SU-DHL-6 (cell line): ENCODE measurements at regions not wholly inside any gene's neighbourhood (a gene's known extent, or its start where the extent isn't known, plus 50 kb on each side); places are given as distances from the start of the nearest gene placed in this dataset.

ENCODE experiments used
- H2AFZ ChIP-seq: fragments of 200-600 bp; sonication (generic); 2 replicates; pipeline ENCODE4 v1.6.1; 2014; ENCODE audit warnings: low read depth, mild to moderate bottlenecking, moderate library complexity, mixed read lengths, antibody characterized with exemption, low read length; ENCODE audit not compliant: severe bottlenecking
- H3F3A ChIP-seq: fragments of 200-600 bp; shearing (Covaris generic); 2 replicates; pipeline ENCODE4 v1.6.0; 2016; ENCODE audit warnings: antibody characterized with exemption, mild to moderate bottlenecking; ENCODE audit not compliant: insufficient read depth
- H3K27ac ChIP-seq: fragments of 200-600 bp; sonication (generic); 2 replicates; pipeline ENCODE4 v1.5.1; 2016; ENCODE audit warnings: low read depth, mild to moderate bottlenecking, low read length, moderate library complexity, mixed read lengths
- H3K27me3 ChIP-seq: fragments of 200-600 bp; sonication (generic), shearing (Covaris generic); 2 replicates; pipeline ENCODE4 v1.6.0; 2014; ENCODE audit warnings: mild to moderate bottlenecking, low read length
- H3K36me3 ChIP-seq: fragments of 200-600 bp; sonication (generic); 2 replicates; pipeline ENCODE4 v1.6.1; 2014; ENCODE audit warnings: mild to moderate bottlenecking, low read length, mixed read lengths
- H3K4me2 ChIP-seq: fragments of 300-600, 200-600 bp; shearing (Covaris generic), sonication (generic); 2 replicates; pipeline ENCODE4 v1.6.0; 2014; ENCODE audit warnings: low read length, low read depth, mild to moderate bottlenecking; ENCODE audit not compliant: poor library complexity, severe bottlenecking
- H3K4me3 ChIP-seq: fragments of 200-600 bp; sonication (generic); 2 replicates; pipeline ENCODE4 v1.5.1; 2014; ENCODE audit warnings: antibody characterized with exemption, low read length, mild to moderate bottlenecking, mixed read lengths; ENCODE audit not compliant: insufficient read depth, poor library complexity, severe bottlenecking
- H3K79me2 ChIP-seq: fragments of 200-600 bp; sonication (generic); 2 replicates; pipeline ENCODE4 v1.6.1; 2014; ENCODE audit warnings: mild to moderate bottlenecking, low read length, moderate library complexity; ENCODE audit not compliant: insufficient read depth
- H3K9ac ChIP-seq: fragments of 200-600 bp; sonication (generic); 2 replicates; pipeline ENCODE4 v1.7.0; 2014; ENCODE audit warnings: mild to moderate bottlenecking, low read length
- H3K9me2 ChIP-seq: fragments of 200-600 bp; sonication (generic); replicated peaks from 2 replicates; pipeline ENCODE4 v1.6.1; 2014; ENCODE audit warnings: low read length; ENCODE audit not compliant: insufficient read depth
- H3K9me3 ChIP-seq: fragments of 200-600 bp; sonication (generic); 2 replicates; pipeline ENCODE4 v1.6.1; 2014; ENCODE audit warnings: low read length, mixed read lengths; ENCODE audit not compliant: insufficient read depth
- H4K20me1 ChIP-seq: fragments of 200-600 bp; sonication (generic); 2 replicates; pipeline ENCODE4 v1.6.1; 2014; ENCODE audit warnings: low read depth, mild to moderate bottlenecking, antibody characterized with exemption, low read length, moderate library complexity, mixed read lengths
- EZH2phosphoT487 ChIP-seq: fragments of 200-600 bp; sonication (generic), shearing (Covaris generic); conservative IDR thresholded peaks from 2 replicates; pipeline ENCODE4 v1.6.1; 2018; ENCODE audit warnings: mild to moderate bottlenecking, antibody characterized with exemption, low read length, moderate library complexity, mixed read lengths
- TF ChIP-seq, protein P1 (sequence below): fragments of 200-600 bp; sonication (generic); IDR thresholded peaks from one replicate; pipeline ENCODE4 v1.5.1; 2017; ENCODE audit warnings: antibody characterized with exemption, mild to moderate bottlenecking, low read length, moderate library complexity; ENCODE audit not compliant: insufficient read depth, poor library complexity, severe bottlenecking

DNA sequence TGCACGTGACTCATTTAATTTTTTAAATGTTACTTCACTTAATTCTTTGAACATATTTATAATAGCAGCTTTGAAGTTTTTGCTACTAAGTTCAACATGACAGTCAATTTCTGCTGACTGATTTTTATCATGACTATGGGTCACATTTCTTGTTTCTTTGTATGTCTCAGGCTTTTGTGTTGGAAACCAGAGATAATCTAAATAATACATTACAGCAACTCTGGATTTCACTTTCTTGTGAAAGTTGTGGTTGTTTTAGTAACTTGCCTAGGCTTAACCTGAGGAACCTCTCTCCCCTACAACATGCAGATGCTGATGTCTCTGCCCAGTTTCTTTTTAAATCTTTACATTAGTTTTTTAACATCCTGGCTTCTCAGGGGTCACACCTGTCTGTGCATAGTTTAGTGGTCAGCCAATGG, 180.8 kb downstream of the CCDC71L start:
- H3K79me2 ChIP-seq, result no peaks in the 10 kb centered on the region
- no peak overlapping the region for H3K4me2 ChIP-seq
- no peaks in the 10 kb centered on the region; the same call in 1 of the 2 replicates for H3K36me3 ChIP-seq
- no peaks in the 10 kb centered on the region for H4K20me1 ChIP-seq
- H3K27ac ChIP-seq, result no peak overlapping the region
- no peak for TF ChIP-seq EZH2phosphoT487
- TF ChIP-seq, protein P1, sequence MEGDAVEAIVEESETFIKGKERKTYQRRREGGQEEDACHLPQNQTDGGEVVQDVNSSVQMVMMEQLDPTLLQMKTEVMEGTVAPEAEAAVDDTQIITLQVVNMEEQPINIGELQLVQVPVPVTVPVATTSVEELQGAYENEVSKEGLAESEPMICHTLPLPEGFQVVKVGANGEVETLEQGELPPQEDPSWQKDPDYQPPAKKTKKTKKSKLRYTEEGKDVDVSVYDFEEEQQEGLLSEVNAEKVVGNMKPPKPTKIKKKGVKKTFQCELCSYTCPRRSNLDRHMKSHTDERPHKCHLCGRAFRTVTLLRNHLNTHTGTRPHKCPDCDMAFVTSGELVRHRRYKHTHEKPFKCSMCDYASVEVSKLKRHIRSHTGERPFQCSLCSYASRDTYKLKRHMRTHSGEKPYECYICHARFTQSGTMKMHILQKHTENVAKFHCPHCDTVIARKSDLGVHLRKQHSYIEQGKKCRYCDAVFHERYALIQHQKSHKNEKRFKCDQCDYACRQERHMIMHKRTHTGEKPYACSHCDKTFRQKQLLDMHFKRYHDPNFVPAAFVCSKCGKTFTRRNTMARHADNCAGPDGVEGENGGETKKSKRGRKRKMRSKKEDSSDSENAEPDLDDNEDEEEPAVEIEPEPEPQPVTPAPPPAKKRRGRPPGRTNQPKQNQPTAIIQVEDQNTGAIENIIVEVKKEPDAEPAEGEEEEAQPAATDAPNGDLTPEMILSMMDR, result no peak
- no peak overlapping the region for H2AFZ ChIP-seq
- H3K9me2 ChIP-seq, result no peaks in the 10 kb centered on the region
- H3K9me3 ChIP-seq, result no peaks in the 10 kb centered on the region
- no peaks in the 10 kb centered on the region for H3K27me3 ChIP-seq
- no peaks in the 10 kb centered on the region for H3F3A ChIP-seq
- H3K9ac ChIP-seq, result no peak overlapping the region
- H3K4me3 ChIP-seq, result no peak overlapping the region

- Histone ChIP-seq H3K9me2 (no peaks in the 10 kb centered on the region), H3F3A (no peaks in the 10 kb centered on the region), H3K36me3 (no peaks in the 10 kb centered on the region; the same call in 1 of the 2 replicates), H3K79me2 (no peaks in the 10 kb centered on the region), H3K27me3 (no peaks in the 10 kb centered on the region), H3K4me2 (no peak overlapping the region), H3K27ac (no peak overlapping the region), H3K9me3 (no peaks in the 10 kb centered on the region), H2AFZ (no peak overlapping the region), H3K4me3 (no peak overlapping the region), H3K9ac (no peak overlapping the region), H4K20me1 (no peaks in the 10 kb centered on the region)
- TF ChIP-seq, protein P1, result no peak
- TF ChIP-seq EZH2phosphoT487, result no peak
Measured at GRCh38 chr7:106476751-106477150, 184.2 kb downstream of the CCDC71L start.

GRCh38 chr7:106472741-106473140, 188.0 kb upstream of the NAMPT start:
- no peaks in the 10 kb centered on the region for H4K20me1 ChIP-seq
- no peaks in the 10 kb centered on the region for H3K9me2 ChIP-seq
- H2AFZ ChIP-seq, result no peak overlapping the region
- H3K36me3 ChIP-seq, result no peaks in the 10 kb centered on the region
- H3K4me2 ChIP-seq, result no peak overlapping the region
- TF ChIP-seq, protein P1, result no peak
- no peak for TF ChIP-seq EZH2phosphoT487
- no peak overlapping the region for H3K27ac ChIP-seq
- no peaks in the 10 kb centered on the region for H3F3A ChIP-seq
- no peak overlapping the region for H3K9ac ChIP-seq
- H3K4me3 ChIP-seq, result no peak overlapping the region
- H3K9me3 ChIP-seq, result no peaks in the 10 kb centered on the region
- H3K79me2 ChIP-seq, result no peaks in the 10 kb centered on the region
- no peaks in the 10 kb centered on the region for H3K27me3 ChIP-seq
